ENCODE measurements at regions not wholly inside any gene's neighbourhood (a gene's known extent, or its start where the extent isn't known, plus 50 kb on each side); places are given as distances from the start of the nearest gene placed in this dataset.

- Histone ChIP-seq H3K36me3 (ENCODE audit: insufficient read depth, low read length) (no peaks in the 10 kb centered on the region), H3K9me3 (replicated peaks; ENCODE audit: low read length) (no peaks in the 10 kb centered on the region), H3K4me1 (ENCODE audit: control insufficient read depth, insufficient read depth, low read length) (no peaks in the 10 kb centered on the region), H3K4me3 (ENCODE audit: low read length) (no peak overlapping the region), H3K9ac (ENCODE audit: low read depth, low read length) (no peak overlapping the region), H3K4me2 (ENCODE audit: low read length) (no peak overlapping the region), H3K27me3 (ENCODE audit: control insufficient read depth, insufficient read depth, low read length) (no peaks in the 10 kb centered on the region)
Observed at GRCh38 chr6:139833592-139833991, 459.1 kb upstream of the CITED2 start.

- Histone ChIP-seq H3K36me3 (ENCODE audit: insufficient read depth, low read length) (no peaks in the 10 kb centered on the region), H3K27me3 (ENCODE audit: control insufficient read depth, insufficient read depth, low read length) (no peaks in the 10 kb centered on the region), H3K4me3 (ENCODE audit: low read length) (no peak overlapping the region), H3K4me1 (ENCODE audit: control insufficient read depth, insufficient read depth, low read length) (no peaks in the 10 kb centered on the region), H3K4me2 (ENCODE audit: low read length) (no peak overlapping the region), H3K9ac (ENCODE audit: low read depth, low read length) (no peak overlapping the region), H3K9me3 (replicated peaks; ENCODE audit: low read length) (no peaks in the 10 kb centered on the region)
Observed at GRCh38 chr6:139832493-139833305, 458.3 kb upstream of the CITED2 start.

- Histone ChIP-seq H3K9ac (ENCODE audit: low read depth, low read length) (no peak overlapping the region), H3K27me3 (ENCODE audit: control insufficient read depth, insufficient read depth, low read length) (no peaks in the 10 kb centered on the region), H3K4me2 (ENCODE audit: low read length) (no peak overlapping the region), H3K36me3 (ENCODE audit: insufficient read depth, low read length) (no peaks in the 10 kb centered on the region), H3K4me3 (ENCODE audit: low read length) (no peak overlapping the region), H3K4me1 (ENCODE audit: control insufficient read depth, insufficient read depth, low read length) (no peaks in the 10 kb centered on the region), H3K9me3 (replicated peaks; ENCODE audit: low read length) (no peaks in the 10 kb centered on the region)
Observed at GRCh38 chr6:139829576-139829975, 455.1 kb upstream of the CITED2 start.

DNA sequence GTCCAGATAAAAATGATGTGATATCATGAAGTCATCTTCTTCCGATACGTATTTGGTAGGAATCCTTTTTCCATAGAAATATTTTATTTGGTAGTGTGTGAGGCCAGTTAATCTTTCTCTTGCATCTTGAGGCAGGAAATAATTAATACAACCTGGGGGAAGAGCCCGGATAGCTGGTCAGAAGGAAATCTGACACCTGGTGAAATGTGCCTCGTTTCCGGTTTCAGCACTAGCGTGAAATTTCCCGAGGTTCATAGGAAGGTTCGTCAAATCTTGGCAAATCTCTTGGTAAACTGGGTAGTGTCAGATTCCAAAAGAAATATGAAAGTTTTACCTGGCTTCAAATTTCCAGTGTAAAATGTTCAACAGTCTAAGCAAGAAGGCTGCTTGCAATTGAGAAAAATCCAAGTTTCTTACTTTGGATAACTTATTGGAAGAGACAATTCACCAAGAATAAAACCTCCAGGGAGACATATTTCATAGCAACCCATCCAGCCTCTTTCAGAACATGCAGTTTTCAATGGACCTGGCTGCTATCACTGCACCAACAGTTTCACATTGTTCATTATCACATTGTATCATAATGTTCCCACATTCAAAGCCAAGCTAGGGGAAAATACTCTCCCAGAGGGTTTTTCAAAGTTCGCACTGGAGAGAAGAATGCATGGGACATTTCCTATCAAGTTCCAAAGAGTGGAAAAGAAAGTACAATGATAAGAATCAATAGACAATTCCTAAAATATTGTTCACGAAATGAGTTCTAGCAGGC is 454.5 kb upstream of the CITED2 start:
- no peaks in the 10 kb centered on the region for H3K4me1 ChIP-seq (ENCODE audit: control insufficient read depth, insufficient read depth, low read length)
- no peaks in the 10 kb centered on the region for H3K9me3 ChIP-seq (replicated peaks; ENCODE audit: low read length)
- H3K27me3 ChIP-seq (ENCODE audit: control insufficient read depth, insufficient read depth, low read length) = no peaks in the 10 kb centered on the region
- no peak overlapping the region for H3K9ac ChIP-seq (ENCODE audit: low read depth, low read length)
- no peaks in the 10 kb centered on the region for H3K36me3 ChIP-seq (ENCODE audit: insufficient read depth, low read length)
- no peak overlapping the region for H3K4me3 ChIP-seq (ENCODE audit: low read length)
- H3K4me2 ChIP-seq (ENCODE audit: low read length) = no peak overlapping the region

DNA sequence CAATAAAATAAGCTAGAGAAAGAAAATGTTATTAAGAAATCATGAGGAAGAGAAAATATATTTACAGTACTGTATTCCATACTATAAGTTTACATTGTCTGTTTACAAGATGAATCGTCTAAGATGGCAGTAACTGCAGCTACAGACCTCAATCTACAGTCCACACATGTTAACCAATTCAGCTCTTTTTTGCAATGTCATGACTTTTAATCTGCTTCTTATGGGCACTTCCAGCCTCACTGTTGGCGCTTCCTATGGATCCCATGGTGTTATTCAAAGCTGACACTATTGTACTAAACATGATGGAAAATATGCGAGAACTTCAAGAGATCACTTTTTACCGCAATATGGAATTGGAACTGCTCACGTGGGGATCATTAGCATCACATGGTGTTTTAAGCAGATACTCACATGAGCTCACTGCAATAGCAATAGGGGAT is 451.5 kb upstream of the CITED2 start:
- Histone ChIP-seq H3K27me3 (ENCODE audit: control insufficient read depth, insufficient read depth, low read length) (no peaks in the 10 kb centered on the region), H3K4me2 (ENCODE audit: low read length) (no peak overlapping the region), H3K36me3 (ENCODE audit: insufficient read depth, low read length) (no peaks in the 10 kb centered on the region), H3K9me3 (replicated peaks; ENCODE audit: low read length) (no peaks in the 10 kb centered on the region), H3K9ac (ENCODE audit: low read depth, low read length) (no peak overlapping the region), H3K4me1 (ENCODE audit: control insufficient read depth, insufficient read depth, low read length) (peaks cover 2% of the 10 kb centered on the region), H3K4me3 (ENCODE audit: low read length) (no peak overlapping the region)

- no peaks in the 10 kb centered on the region for H3K36me3 ChIP-seq (ENCODE audit: insufficient read depth, low read length)
- no peak overlapping the region for H3K4me2 ChIP-seq (ENCODE audit: low read length)
Observed at GRCh38 chr6:139824864-139825263, 450.4 kb upstream of the CITED2 start.

GRCh38 chr6:139823808-139824126 is 449.3 kb upstream of the CITED2 start:
- Histone ChIP-seq H3K4me3 (ENCODE audit: low read length) (no peak overlapping the region), H3K9me3 (replicated peaks; ENCODE audit: low read length) (no peaks in the 10 kb centered on the region)

More at GRCh38 chr6:139824864-139825263, 450.4 kb upstream of the CITED2 start:
- no peak overlapping the region for H3K9ac ChIP-seq (ENCODE audit: low read depth, low read length)
- H3K27me3 ChIP-seq (ENCODE audit: control insufficient read depth, insufficient read depth, low read length) = no peaks in the 10 kb centered on the region
- H3K4me1 ChIP-seq (ENCODE audit: control insufficient read depth, insufficient read depth, low read length) = peaks cover 11% of the 10 kb centered on the region
- H3K9me3 ChIP-seq (replicated peaks; ENCODE audit: low read length) = no peaks in the 10 kb centered on the region
- no peak overlapping the region for H3K4me3 ChIP-seq (ENCODE audit: low read length)

GRCh38 chr6:139823099-139823807 is 448.8 kb upstream of the CITED2 start:
- no peak overlapping the region for H3K4me3 ChIP-seq (ENCODE audit: low read length)
- H3K9ac ChIP-seq (ENCODE audit: low read depth, low read length) = no peak overlapping the region
- no peaks in the 10 kb centered on the region for H3K27me3 ChIP-seq (ENCODE audit: control insufficient read depth, insufficient read depth, low read length)
- no peaks in the 10 kb centered on the region for H3K9me3 ChIP-seq (replicated peaks; ENCODE audit: low read length)
- peaks cover 24% of the 10 kb centered on the region for H3K4me1 ChIP-seq (ENCODE audit: control insufficient read depth, insufficient read depth, low read length)
- no peaks in the 10 kb centered on the region for H3K36me3 ChIP-seq (ENCODE audit: insufficient read depth, low read length)
- no peak overlapping the region for H3K4me2 ChIP-seq (ENCODE audit: low read length)

More at GRCh38 chr6:139823808-139824126, 449.3 kb upstream of the CITED2 start:
- no peak overlapping the region for H3K9ac ChIP-seq (ENCODE audit: low read depth, low read length)
- no peak overlapping the region for H3K4me2 ChIP-seq (ENCODE audit: low read length)
- H3K27me3 ChIP-seq (ENCODE audit: control insufficient read depth, insufficient read depth, low read length) = no peaks in the 10 kb centered on the region
- H3K36me3 ChIP-seq (ENCODE audit: insufficient read depth, low read length) = no peaks in the 10 kb centered on the region
- H3K4me1 ChIP-seq (ENCODE audit: control insufficient read depth, insufficient read depth, low read length) = peaks cover 19% of the 10 kb centered on the region

GRCh38 chr6:139821676-139822223 is 447.3 kb upstream of the CITED2 start:
- Histone ChIP-seq H3K9ac (ENCODE audit: low read depth, low read length) (no peak overlapping the region), H3K4me1 (ENCODE audit: control insufficient read depth, insufficient read depth, low read length) (peaks cover 28% of the 10 kb centered on the region), H3K9me3 (replicated peaks; ENCODE audit: low read length) (no peaks in the 10 kb centered on the region)

DNA sequence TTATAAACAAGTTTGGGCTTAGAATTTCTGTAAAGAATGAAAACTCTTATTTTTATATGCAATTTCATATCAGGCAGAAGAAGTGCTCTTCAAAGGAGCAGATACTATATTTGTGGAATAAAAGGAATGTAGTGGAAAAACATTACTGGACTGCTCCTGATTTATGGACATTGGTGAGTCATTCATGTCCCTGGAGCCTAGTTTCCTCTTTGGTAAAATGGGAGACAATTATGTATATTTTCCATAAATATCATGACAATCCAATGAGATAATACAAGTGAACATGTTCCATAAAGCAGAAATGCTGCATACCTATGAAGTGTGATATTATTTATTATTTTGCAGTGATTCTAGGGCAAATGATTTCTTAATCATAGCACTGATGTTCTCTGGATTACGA is 445.8 kb upstream of the CITED2 start:
- no peak overlapping the region for H3K9ac ChIP-seq (ENCODE audit: low read depth, low read length)
- no peak overlapping the region for H3K4me2 ChIP-seq (ENCODE audit: low read length)
- no peaks in the 10 kb centered on the region for H3K36me3 ChIP-seq (ENCODE audit: insufficient read depth, low read length)
- H3K4me1 ChIP-seq (ENCODE audit: control insufficient read depth, insufficient read depth, low read length) = peaks cover 28% of the 10 kb centered on the region
- H3K4me3 ChIP-seq (ENCODE audit: low read length) = no peak overlapping the region
- H3K9me3 ChIP-seq (replicated peaks; ENCODE audit: low read length) = no peaks in the 10 kb centered on the region
- no peaks in the 10 kb centered on the region for H3K27me3 ChIP-seq (ENCODE audit: control insufficient read depth, insufficient read depth, low read length)

More at GRCh38 chr6:139821676-139822223, 447.3 kb upstream of the CITED2 start:
- H3K4me3 ChIP-seq (ENCODE audit: low read length) = no peak overlapping the region
- no peaks in the 10 kb centered on the region for H3K36me3 ChIP-seq (ENCODE audit: insufficient read depth, low read length)
- H3K27me3 ChIP-seq (ENCODE audit: control insufficient read depth, insufficient read depth, low read length) = no peaks in the 10 kb centered on the region
- H3K4me2 ChIP-seq (ENCODE audit: low read length) = no peak overlapping the region

DNA sequence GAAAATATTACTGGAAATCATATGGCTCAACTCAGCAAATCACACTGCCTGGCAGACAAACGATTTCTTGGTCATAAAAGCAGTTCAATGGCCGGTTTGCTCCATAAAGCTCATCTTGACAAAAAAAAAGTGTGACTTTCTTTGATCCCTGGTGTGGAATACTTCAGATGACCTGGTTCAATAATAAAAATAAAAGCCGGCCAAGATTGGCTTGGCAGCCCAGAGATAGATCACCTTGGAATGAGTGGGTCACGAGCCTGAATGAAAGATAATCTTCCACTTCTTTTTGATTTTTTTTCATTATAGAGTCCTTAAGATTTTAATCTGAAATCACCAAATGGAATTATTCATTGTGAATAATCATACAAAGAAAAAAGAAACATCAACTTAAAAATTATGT is 445.3 kb upstream of the CITED2 start:
- Histone ChIP-seq H3K9ac (ENCODE audit: low read depth, low read length) (no peak overlapping the region), H3K9me3 (replicated peaks; ENCODE audit: low read length) (no peaks in the 10 kb centered on the region), H3K4me2 (ENCODE audit: low read length) (no peak overlapping the region), H3K27me3 (ENCODE audit: control insufficient read depth, insufficient read depth, low read length) (no peaks in the 10 kb centered on the region), H3K4me1 (ENCODE audit: control insufficient read depth, insufficient read depth, low read length) (peaks cover 28% of the 10 kb centered on the region), H3K36me3 (ENCODE audit: insufficient read depth, low read length) (no peaks in the 10 kb centered on the region), H3K4me3 (ENCODE audit: low read length) (no peak overlapping the region)

Measured in skeletal muscle satellite cell (primary cell).